Endothelial cell of umbilical vein (primary cell): ENCODE measurements at regions not wholly inside any gene's neighbourhood (a gene's known extent, or its start where the extent isn't known, plus 50 kb on each side); places are given as distances from the start of the nearest gene placed in this dataset.

Experiments used
- BruUV-seq: library from RNA; stranded (reverse); fragments of 400-500 nt; replicated peaks from 2 replicates; lab custom pipeline; 2021; lab: Mats Ljungman, UMichigan
- CTCF ChIA-PET: fragments of 300-600, 350-600 bp; sonication (Branson Sonifier 250); formaldehyde crosslinking; loops from one replicate; lab custom pipeline; 2021; ENCODE audit warnings: antibody characterized with exemption, inconsistent platforms; lab: Charles Lee
- POLR2A ChIA-PET: fragments of 300-600, 350-600 bp; sonication (Branson Sonifier 250); formaldehyde crosslinking; loops from one replicate; lab custom pipeline; 2021; ENCODE audit warnings: antibody characterized with exemption, inconsistent platforms; lab: Charles Lee
- DNase-seq: peaks from one replicate; pipeline ENCODE4 v3.0.0-alpha.2; 2011; ENCODE audit warnings: low read depth, low spot score
- FAIRE-seq: peaks from 2 replicates; lab custom pipeline; 2011; peaks lifted over from hg19 to GRCh38; lab: Jason Lieb, UNC
- H2AFZ ChIP-seq: 2 replicates; pipeline ENCODE4 v1.6.0; 2012; ENCODE audit warnings: low read depth, low read length, control low read depth, inconsistent platforms
- H3K27ac ChIP-seq: 2 replicates; pipeline ENCODE4 v1.5.1; 2011; ENCODE audit warnings: low read depth, mild to moderate bottlenecking, control low read depth, low read length, moderate library complexity; ENCODE audit not compliant: insufficient read depth
- H3K27me3 ChIP-seq, 2 experiments: 2 replicates each; pipeline versions ENCODE4 v1.6.0 to v1.6.1; 2011; ENCODE audit warnings: low read length in 2 of 2, mixed read lengths in 1 of 2; ENCODE audit not compliant: control insufficient read depth in 2 of 2, insufficient read depth in 2 of 2
- H3K36me3 ChIP-seq, 2 experiments: 2 replicates in 1 of 2; 3 replicates in 1 of 2; pipeline ENCODE4 v1.5.1; 2011; ENCODE audit warnings: low read length in 2 of 2, mild to moderate bottlenecking in 1 of 2, moderate library complexity in 1 of 2; ENCODE audit not compliant: control insufficient read depth in 2 of 2, insufficient read depth in 2 of 2; ENCODE audit errors: extremely low read depth in 1 of 2
- H3K4me1 ChIP-seq: 3 replicates; pipeline ENCODE4 v1.5.1; 2011; ENCODE audit warnings: mild to moderate bottlenecking, low read length; ENCODE audit not compliant: control insufficient read depth, insufficient read depth; ENCODE audit errors: extremely low read depth
- H3K4me2 ChIP-seq: 2 replicates; pipeline ENCODE4 v1.6.1; 2011; ENCODE audit warnings: low read length, control low read depth, mixed read lengths; ENCODE audit not compliant: insufficient read depth
- H3K4me3 ChIP-seq, 3 experiments: fragments of 200-600 bp in 1 of 3; sonication (generic), shearing (Covaris generic) in 1 of 3; replicated peaks in 1 of 3; 2 replicates each; pipeline ENCODE4 v1.5.1; 2011 to 2016; ENCODE audit warnings: control low read depth in 3 of 3, low read length in 3 of 3, mild to moderate bottlenecking in 2 of 3, inconsistent platforms in 1 of 3, low read depth in 1 of 3, moderate library complexity in 1 of 3; ENCODE audit not compliant: insufficient read depth in 1 of 3
- H3K79me2 ChIP-seq: 2 replicates; pipeline ENCODE4 v1.6.0; 2012; ENCODE audit warnings: low read length, inconsistent platforms; ENCODE audit not compliant: control insufficient read depth, insufficient read depth
- H3K9ac ChIP-seq: replicated peaks from 2 replicates; pipeline ENCODE3; 2011; ENCODE audit warnings: low read length, control low read depth; ENCODE audit not compliant: insufficient read depth; ENCODE audit errors: extremely low read depth
- H3K9me1 ChIP-seq: replicated peaks from 3 replicates; pipeline ENCODE4 v1.6.0; 2011; ENCODE audit warnings: mild to moderate bottlenecking, low read length; ENCODE audit not compliant: control insufficient read depth, insufficient read depth; ENCODE audit errors: extremely low read depth
- H3K9me3 ChIP-seq: replicated peaks from 2 replicates; pipeline ENCODE4 v1.5.1; 2012; ENCODE audit warnings: low read length, inconsistent platforms; ENCODE audit not compliant: control insufficient read depth, insufficient read depth
- H4K20me1 ChIP-seq: replicated peaks from 2 replicates; pipeline ENCODE3; 2011; ENCODE audit warnings: mild to moderate bottlenecking, low read length; ENCODE audit not compliant: control insufficient read depth, insufficient read depth; ENCODE audit errors: extremely low read depth
- CTCF ChIP-seq, 2 donors: IDR thresholded peaks; 1 replicate in 1 of 2; 2 replicates in 1 of 2; pipeline ENCODE4 v1.5.1; 2011; ENCODE audit warnings: low read length in 2 of 2, mild to moderate bottlenecking in 2 of 2, moderate library complexity in 2 of 2, control low read depth in 1 of 2, inconsistent platforms in 1 of 2, low read depth in 1 of 2; ENCODE audit not compliant: insufficient read depth in 1 of 2; ENCODE audit errors: extremely low read depth in 1 of 2
- EZH2 ChIP-seq: IDR thresholded peaks from 2 replicates; pipeline ENCODE4 v1.6.1; 2012; ENCODE audit warnings: borderline replicate concordance, low read depth, mild to moderate bottlenecking, moderate library complexity, low read length, inconsistent platforms; ENCODE audit not compliant: severe bottlenecking
- FOS ChIP-seq: IDR thresholded peaks from 2 replicates; pipeline ENCODE4 v1.6.1; 2011; ENCODE audit warnings: mild to moderate bottlenecking, low read length, moderate library complexity, borderline replicate concordance; ENCODE audit not compliant: insufficient read depth
- GATA2 ChIP-seq: IDR thresholded peaks from 2 replicates; pipeline ENCODE4 v1.7.0; 2011; ENCODE audit warnings: low read depth, mild to moderate bottlenecking, moderate library complexity, mixed read lengths, low read length; ENCODE audit not compliant: insufficient read length, insufficient read depth
- JUN ChIP-seq: IDR thresholded peaks from 2 replicates; pipeline ENCODE4 v1.6.1; 2011; ENCODE audit warnings: borderline replicate concordance, low read depth; ENCODE audit not compliant: insufficient read length, insufficient read depth
- MAX ChIP-seq: IDR thresholded peaks from 2 replicates; pipeline ENCODE4 v1.6.1; 2011; ENCODE audit not compliant: insufficient read depth, insufficient read length
- MYC ChIP-seq: IDR thresholded peaks from one replicate; pipeline ENCODE4 v1.6.1; 2011; ENCODE audit warnings: mild to moderate bottlenecking, low read depth, low read length
- POLR2A ChIP-seq: IDR thresholded peaks from 2 replicates; pipeline ENCODE4 v1.6.1; 2012; ENCODE audit warnings: low read depth, mild to moderate bottlenecking, control low read depth, low read length
- POLR2AphosphoS5 ChIP-seq: IDR thresholded peaks from 2 replicates; pipeline ENCODE4 v1.6.1; 2012; ENCODE audit warnings: low read depth, mild to moderate bottlenecking, control low read depth, low read length, moderate library complexity; ENCODE audit not compliant: insufficient read depth
- dilution Hi-C: fragments of 300-500 bp; cut with MboI; formaldehyde crosslinking; loops from one replicate; pipeline ENCODE4 v1.15.0; 2019; ENCODE audit warnings: low sequenced_read_pairs; ENCODE audit not compliant: extremely low pct_ligation_motif_present
- intact Hi-C: fragments of 100-400 bp; cut with micrococcal nuclease; formaldehyde crosslinking; loops from one replicate; pipeline ENCODE4 v1.10.0; 2022

- H3K27ac ChIP-seq: no peak overlapping the region
- H3K4me1 ChIP-seq: no peaks in the 10 kb centered on the region
- no peak overlapping the region for H3K4me2 ChIP-seq
- dilution Hi-C loops (no loop called here), intact Hi-C loops (no loop called here)
- H3K79me2 ChIP-seq: no peaks in the 10 kb centered on the region
- H4K20me1 ChIP-seq: no peaks in the 10 kb centered on the region
- ChIA-PET CTCF (no interaction called here), POLR2A (no interaction called here)
- H3K9me3 ChIP-seq: no peaks in the 10 kb centered on the region
- TF ChIP-seq GATA2 (no peak), POLR2A (no peak), MAX (no peak), POLR2AphosphoS5 (no peak), JUN (no peak), MYC (no peak), CTCF (IDR thresholded peaks at IDR 0.05; ENCODE audit: extremely low read depth in 1 of 2, insufficient read depth in 1 of 2, low read depth in 1 of 2, low read length in 2 of 2) (no peak), FOS (no peak), EZH2 (no peak)
- no peaks in the 10 kb centered on the region for H3K9me1 ChIP-seq
- H3K4me3 ChIP-seq: no peak overlapping the region
- H2AFZ ChIP-seq: no peak overlapping the region
- no peak overlapping the region for H3K9ac ChIP-seq
- DNase-seq: no peak
- no TSS peak for BruUV-seq
- H3K27me3 ChIP-seq: no peaks in the 10 kb centered on the region
- H3K36me3 ChIP-seq: no peaks in the 10 kb centered on the region
- FAIRE-seq: no peak
These were observed 865.1 kb upstream of the ACVR2A start for GRCh38 chr2:146979746-146980145.
